A673 (cell line): ENCODE measurements at regions not wholly inside any gene's neighbourhood (a gene's known extent, or its start where the extent isn't known, plus 50 kb on each side); places are given as distances from the start of the nearest gene placed in this dataset.

ENCODE experiments used
- BruUV-seq: library from RNA; stranded (reverse); fragments of 400-500 nt; replicated peaks from 2 replicates; lab custom pipeline; 2021; lab: Mats Ljungman, UMichigan
- CTCF ChIA-PET: fragments of 300-600 bp; sonication (Branson Sonifier 250); formaldehyde crosslinking; loops from one replicate; lab custom pipeline; 2022; ENCODE audit warnings: antibody characterized with exemption; lab: Charles Lee
- POLR2A ChIA-PET: fragments of 300-600 bp; sonication (Branson Sonifier 250); formaldehyde crosslinking; loops from one replicate; lab custom pipeline; 2022; ENCODE audit warnings: antibody characterized with exemption; ENCODE audit not compliant: low non-redundant PET; lab: Charles Lee
- DNase-seq: peaks from one replicate; pipeline ENCODE4 v3.0.0-alpha.2; 2015; ENCODE audit warnings: low spot score
- H3K27ac ChIP-seq: fragments of 200-600 bp; sonication (generic); 2 replicates; pipeline ENCODE4 v1.5.1; 2016; ENCODE audit warnings: mixed run types, low read depth, mild to moderate bottlenecking, mixed read lengths, antibody characterized with exemption, low read length; ENCODE audit not compliant: poor library complexity, severe bottlenecking
- H3K27me3 ChIP-seq: fragments of 200-600 bp; sonication (generic); replicated peaks from 2 replicates; pipeline ENCODE4 v1.6.1; 2017; ENCODE audit warnings: mixed run types, low read depth, mild to moderate bottlenecking, mixed read lengths, antibody characterized with exemption, low read length; ENCODE audit not compliant: insufficient read depth, poor library complexity
- H3K36me3 ChIP-seq: fragments of 200-600 bp; sonication (generic); 2 replicates; pipeline ENCODE4 v1.6.1; 2016; ENCODE audit warnings: mixed run types, mild to moderate bottlenecking, mixed read lengths, antibody characterized with exemption, low read length; ENCODE audit not compliant: insufficient read depth, poor library complexity, severe bottlenecking
- H3K4me1 ChIP-seq: fragments of 200-600 bp; sonication (generic); 2 replicates; pipeline ENCODE4 v1.6.1; 2017; ENCODE audit warnings: mixed run types, mild to moderate bottlenecking, mixed read lengths, antibody characterized with exemption, low read length; ENCODE audit not compliant: insufficient read depth, poor library complexity, severe bottlenecking
- H3K4me3 ChIP-seq: fragments of 200-600 bp; sonication (generic); 2 replicates; pipeline ENCODE4 v1.5.1; 2016; ENCODE audit warnings: low read depth, mixed run types, mild to moderate bottlenecking, mixed read lengths, low read length; ENCODE audit not compliant: poor library complexity, severe bottlenecking
- H3K9me3 ChIP-seq: fragments of 200-600 bp; sonication (generic); 2 replicates; pipeline ENCODE4 v1.6.1; 2016; ENCODE audit warnings: mixed run types, low read depth, mild to moderate bottlenecking, mixed read lengths, antibody characterized with exemption, low read length; ENCODE audit not compliant: poor library complexity, severe bottlenecking
- CTCF ChIP-seq: fragments of 300-800, 200-600 bp; sonication (generic); conservative IDR thresholded peaks from 2 replicates; pipeline ENCODE4 v1.5.1; 2017; ENCODE audit warnings: low read depth, mild to moderate bottlenecking, antibody characterized with exemption, low read length, moderate library complexity, mixed read lengths
- EZH2 ChIP-seq: fragments of 200-600 bp; sonication (generic); IDR thresholded peaks from 2 replicates; pipeline ENCODE4 v1.6.1; 2017; ENCODE audit warnings: borderline replicate concordance, low read depth, mild to moderate bottlenecking, mixed read lengths, antibody characterized with exemption, low read length; ENCODE audit not compliant: poor library complexity, severe bottlenecking
- intact Hi-C: fragments of 100-400 bp; cut with micrococcal nuclease; formaldehyde crosslinking; loops from one replicate; pipeline ENCODE4 v1.10.0; 2022; ENCODE audit not compliant: unreplicated experiment

DNA sequence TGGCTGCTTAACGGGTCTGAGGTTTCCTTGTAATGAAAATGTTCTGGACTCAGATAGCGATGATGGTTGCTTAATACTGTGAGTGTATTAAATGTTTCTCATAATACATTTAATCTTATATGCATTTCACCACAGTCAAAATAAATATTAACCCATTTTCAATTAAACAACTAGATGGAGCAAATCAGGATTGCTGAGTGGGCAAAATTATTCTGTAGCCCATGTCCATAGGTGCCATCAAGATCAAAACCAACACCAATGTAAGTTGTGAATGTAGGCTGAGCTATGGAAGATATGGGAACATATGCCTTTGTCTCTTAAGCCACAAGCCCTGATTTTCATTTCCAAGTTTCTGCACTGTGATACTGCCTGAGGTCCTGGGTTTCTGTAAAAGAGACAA, 572.6 kb upstream of the EEF2KMT start:
- ChIA-PET POLR2A (no interaction called here), CTCF (no interaction called here)
- no peaks in the 10 kb centered on the region for H3K27me3 ChIP-seq
- H3K9me3 ChIP-seq, result no peaks in the 10 kb centered on the region
- BruUV-seq, result no TSS peak
- no peak for TF ChIP-seq CTCF
- TF ChIP-seq EZH2, result no peak
- H3K4me1 ChIP-seq, result no peaks in the 10 kb centered on the region
- no peak for DNase-seq
- no peak overlapping the region for H3K27ac ChIP-seq
- no peak overlapping the region for H3K4me3 ChIP-seq
- no peaks in the 10 kb centered on the region for H3K36me3 ChIP-seq
- intact Hi-C loops, result no loop called here

- TF ChIP-seq CTCF, result no peak
- no peak for TF ChIP-seq EZH2
- ChIA-PET CTCF (no interaction called here), POLR2A (no interaction called here)
- H3K27me3 ChIP-seq, result no peaks in the 10 kb centered on the region
- H3K36me3 ChIP-seq, result no peaks in the 10 kb centered on the region
- no peak overlapping the region for H3K27ac ChIP-seq
- no peak for DNase-seq
- intact Hi-C loops, result no loop called here
- no TSS peak for BruUV-seq
- H3K9me3 ChIP-seq, result no peaks in the 10 kb centered on the region
- no peak overlapping the region for H3K4me3 ChIP-seq
- no peaks in the 10 kb centered on the region for H3K4me1 ChIP-seq
Observed at GRCh38 chr16:5668553-5668952, 571.0 kb upstream of the EEF2KMT start.

DNA sequence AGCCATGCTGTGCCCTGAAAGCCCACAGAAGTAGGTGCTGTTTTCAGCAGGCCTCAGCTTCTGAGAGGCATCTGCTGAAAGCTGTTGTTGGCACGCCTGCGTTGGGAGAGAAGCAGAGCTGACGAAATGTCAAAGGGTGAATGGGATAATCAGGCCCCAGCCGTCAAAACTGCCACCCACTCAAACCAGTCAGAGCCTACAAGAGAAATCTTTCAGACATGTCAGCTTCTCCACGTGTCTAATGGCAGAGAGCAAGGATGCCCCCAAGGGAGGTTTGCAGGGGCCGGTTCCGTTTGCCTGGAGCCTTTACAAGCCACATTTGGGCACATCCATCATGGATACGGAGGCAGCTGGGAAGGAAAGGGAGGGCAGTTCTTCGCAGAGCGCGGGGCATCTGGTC, 568.2 kb upstream of the EEF2KMT start:
- Histone ChIP-seq H3K9me3 (no peaks in the 10 kb centered on the region), H3K27ac (no peak overlapping the region), H3K4me1 (no peaks in the 10 kb centered on the region), H3K27me3 (no peaks in the 10 kb centered on the region), H3K4me3 (no peak overlapping the region), H3K36me3 (no peaks in the 10 kb centered on the region)
- no TSS peak for BruUV-seq
- intact Hi-C loops, result no loop called here
- ChIA-PET CTCF (interaction anchor here (1.1 kb wide), 1 partner anchor 32 kb away, joined by 3 read pairs; no protein-coding TSS in a partner anchor), POLR2A (no interaction called here)
- TF ChIP-seq CTCF, result no peak
- no peak for TF ChIP-seq EZH2
- no peak for DNase-seq
